ENCODE measurements at regions not wholly inside any gene's neighbourhood (a gene's known extent, or its start where the extent isn't known, plus 50 kb on each side); places are given as distances from the start of the nearest gene placed in this dataset.

- DNase-seq = no peak
Observed at GRCh38 chr3:76941376-76941775, 98.5 kb upstream of the ROBO2 start.

GRCh38 chr3:76942101-76942500 is 97.8 kb upstream of the ROBO2 start:
- Histone ChIP-seq H3K27me3 (ENCODE audit: low read length) (no peaks in the 10 kb centered on the region), H3K4me1 (ENCODE audit: low read length) (no peaks in the 10 kb centered on the region), H3K27ac (ENCODE audit: low read length) (no peak overlapping the region), H3K9ac (ENCODE audit: low read length) (no peak overlapping the region), H3K4me3 (ENCODE audit: low read length) (no peak overlapping the region), H2AFZ (ENCODE audit: low read length) (no peak overlapping the region), H3K36me3 (ENCODE audit: insufficient read depth, low read length) (no peaks in the 10 kb centered on the region), H3K4me2 (ENCODE audit: low read depth, low read length, poor library complexity, severe bottlenecking) (no peak overlapping the region), H3K9me2 (replicated peaks; ENCODE audit: insufficient read depth, low read length) (no peaks in the 10 kb centered on the region), H3K9me3 (ENCODE audit: low read length) (no peaks in the 10 kb centered on the region), H4K20me1 (ENCODE audit: insufficient read depth, low read depth, low read length) (no peaks in the 10 kb centered on the region), H3K79me2 (ENCODE audit: low read length) (no peaks in the 10 kb centered on the region)
- DNase-seq = no peak

More at GRCh38 chr3:76941376-76941775, 98.5 kb upstream of the ROBO2 start:
- Histone ChIP-seq H3K79me2 (ENCODE audit: low read length) (no peaks in the 10 kb centered on the region), H3K9me3 (ENCODE audit: low read length) (no peaks in the 10 kb centered on the region), H3K4me1 (ENCODE audit: low read length) (no peaks in the 10 kb centered on the region), H3K4me2 (ENCODE audit: low read depth, low read length, poor library complexity, severe bottlenecking) (no peak overlapping the region), H3K4me3 (ENCODE audit: low read length) (no peak overlapping the region), H3K27ac (ENCODE audit: low read length) (no peak overlapping the region), H4K20me1 (ENCODE audit: insufficient read depth, low read depth, low read length) (no peaks in the 10 kb centered on the region), H2AFZ (ENCODE audit: low read length) (no peak overlapping the region), H3K9ac (ENCODE audit: low read length) (no peak overlapping the region), H3K9me2 (replicated peaks; ENCODE audit: insufficient read depth, low read length) (no peaks in the 10 kb centered on the region), H3K27me3 (ENCODE audit: low read length) (no peaks in the 10 kb centered on the region), H3K36me3 (ENCODE audit: insufficient read depth, low read length) (no peaks in the 10 kb centered on the region)

GRCh38 chr3:76943058-76943457 is 96.8 kb upstream of the ROBO2 start:
- no peak overlapping the region for H3K27ac ChIP-seq (ENCODE audit: low read length)
- H3K27me3 ChIP-seq (ENCODE audit: low read length) = no peaks in the 10 kb centered on the region
- no peaks in the 10 kb centered on the region for H3K4me1 ChIP-seq (ENCODE audit: low read length)
- H3K9me3 ChIP-seq (ENCODE audit: low read length) = no peaks in the 10 kb centered on the region
- H2AFZ ChIP-seq (ENCODE audit: low read length) = no peak overlapping the region
- H3K79me2 ChIP-seq (ENCODE audit: low read length) = no peaks in the 10 kb centered on the region
- no peaks in the 10 kb centered on the region for H4K20me1 ChIP-seq (ENCODE audit: insufficient read depth, low read depth, low read length)
- H3K4me3 ChIP-seq (ENCODE audit: low read length) = no peak overlapping the region
- H3K36me3 ChIP-seq (ENCODE audit: insufficient read depth, low read length) = no peaks in the 10 kb centered on the region
- no peak overlapping the region for H3K9ac ChIP-seq (ENCODE audit: low read length)
- DNase-seq = no peak
- H3K9me2 ChIP-seq (replicated peaks; ENCODE audit: insufficient read depth, low read length) = no peaks in the 10 kb centered on the region
- no peak overlapping the region for H3K4me2 ChIP-seq (ENCODE audit: low read depth, low read length, poor library complexity, severe bottlenecking)

- no peaks in the 10 kb centered on the region for H3K9me2 ChIP-seq (replicated peaks; ENCODE audit: insufficient read depth, low read length)
- no peak overlapping the region for H3K9ac ChIP-seq (ENCODE audit: low read length)
- no peaks in the 10 kb centered on the region for H3K36me3 ChIP-seq (ENCODE audit: insufficient read depth, low read length)
- no peaks in the 10 kb centered on the region for H3K9me3 ChIP-seq (ENCODE audit: low read length)
- no peak for DNase-seq
- H3K27me3 ChIP-seq (ENCODE audit: low read length) = no peaks in the 10 kb centered on the region
- H4K20me1 ChIP-seq (ENCODE audit: insufficient read depth, low read depth, low read length) = no peaks in the 10 kb centered on the region
- no peak overlapping the region for H2AFZ ChIP-seq (ENCODE audit: low read length)
- no peak overlapping the region for H3K27ac ChIP-seq (ENCODE audit: low read length)
- no peaks in the 10 kb centered on the region for H3K4me1 ChIP-seq (ENCODE audit: low read length)
- H3K4me2 ChIP-seq (ENCODE audit: low read depth, low read length, poor library complexity, severe bottlenecking) = no peak overlapping the region
- H3K4me3 ChIP-seq (ENCODE audit: low read length) = no peak overlapping the region
- no peaks in the 10 kb centered on the region for H3K79me2 ChIP-seq (ENCODE audit: low read length)
Observed at GRCh38 chr3:76943671-76944070, 96.2 kb upstream of the ROBO2 start.

- H3K4me3 ChIP-seq (ENCODE audit: low read length) = no peak overlapping the region
- no peak overlapping the region for H3K4me2 ChIP-seq (ENCODE audit: low read depth, low read length, poor library complexity, severe bottlenecking)
- no peak for DNase-seq
- H3K4me1 ChIP-seq (ENCODE audit: low read length) = no peaks in the 10 kb centered on the region
- no peak overlapping the region for H3K27ac ChIP-seq (ENCODE audit: low read length)
- no peaks in the 10 kb centered on the region for H3K36me3 ChIP-seq (ENCODE audit: insufficient read depth, low read length)
- H3K9me2 ChIP-seq (replicated peaks; ENCODE audit: insufficient read depth, low read length) = no peaks in the 10 kb centered on the region
- no peak overlapping the region for H3K9ac ChIP-seq (ENCODE audit: low read length)
- H3K79me2 ChIP-seq (ENCODE audit: low read length) = no peaks in the 10 kb centered on the region
- H3K27me3 ChIP-seq (ENCODE audit: low read length) = no peaks in the 10 kb centered on the region
- H3K9me3 ChIP-seq (ENCODE audit: low read length) = no peaks in the 10 kb centered on the region
- H4K20me1 ChIP-seq (ENCODE audit: insufficient read depth, low read depth, low read length) = no peaks in the 10 kb centered on the region
- H2AFZ ChIP-seq (ENCODE audit: low read length) = no peak overlapping the region
Observed at GRCh38 chr3:76949033-76949432, 90.9 kb upstream of the ROBO2 start.

- Histone ChIP-seq H3K27me3 (ENCODE audit: low read length) (no peaks in the 10 kb centered on the region), H3K4me2 (ENCODE audit: low read depth, low read length, poor library complexity, severe bottlenecking) (no peak overlapping the region), H3K79me2 (ENCODE audit: low read length) (no peaks in the 10 kb centered on the region), H3K27ac (ENCODE audit: low read length) (no peak overlapping the region), H4K20me1 (ENCODE audit: insufficient read depth, low read depth, low read length) (no peaks in the 10 kb centered on the region), H2AFZ (ENCODE audit: low read length) (no peak overlapping the region), H3K36me3 (ENCODE audit: insufficient read depth, low read length) (no peaks in the 10 kb centered on the region), H3K9me3 (ENCODE audit: low read length) (no peaks in the 10 kb centered on the region), H3K9ac (ENCODE audit: low read length) (no peak overlapping the region), H3K9me2 (replicated peaks; ENCODE audit: insufficient read depth, low read length) (no peaks in the 10 kb centered on the region), H3K4me1 (ENCODE audit: low read length) (no peaks in the 10 kb centered on the region), H3K4me3 (ENCODE audit: low read length) (no peak overlapping the region)
- no peak for DNase-seq
Observed at GRCh38 chr3:76949462-76949861, 90.4 kb upstream of the ROBO2 start.

- Histone ChIP-seq H3K9me3 (ENCODE audit: low read length) (no peaks in the 10 kb centered on the region), H3K4me3 (ENCODE audit: low read length) (no peak overlapping the region), H3K36me3 (ENCODE audit: insufficient read depth, low read length) (no peaks in the 10 kb centered on the region), H3K27me3 (ENCODE audit: low read length) (no peaks in the 10 kb centered on the region), H3K9me2 (replicated peaks; ENCODE audit: insufficient read depth, low read length) (no peaks in the 10 kb centered on the region), H2AFZ (ENCODE audit: low read length) (no peak overlapping the region), H3K79me2 (ENCODE audit: low read length) (no peaks in the 10 kb centered on the region), H4K20me1 (ENCODE audit: insufficient read depth, low read depth, low read length) (no peaks in the 10 kb centered on the region), H3K27ac (ENCODE audit: low read length) (no peak overlapping the region), H3K9ac (ENCODE audit: low read length) (no peak overlapping the region), H3K4me1 (ENCODE audit: low read length) (no peaks in the 10 kb centered on the region), H3K4me2 (ENCODE audit: low read depth, low read length, poor library complexity, severe bottlenecking) (no peak overlapping the region)
- no peak for DNase-seq
Observed at GRCh38 chr3:76950590-76950989, 89.3 kb upstream of the ROBO2 start.

- no peak for DNase-seq
- H3K4me2 ChIP-seq (ENCODE audit: low read depth, low read length, poor library complexity, severe bottlenecking) = no peak overlapping the region
- no peak overlapping the region for H3K9ac ChIP-seq (ENCODE audit: low read length)
- H3K4me3 ChIP-seq (ENCODE audit: low read length) = no peak overlapping the region
- no peaks in the 10 kb centered on the region for H3K9me2 ChIP-seq (replicated peaks; ENCODE audit: insufficient read depth, low read length)
- H4K20me1 ChIP-seq (ENCODE audit: insufficient read depth, low read depth, low read length) = no peaks in the 10 kb centered on the region
- no peaks in the 10 kb centered on the region for H3K27me3 ChIP-seq (ENCODE audit: low read length)
- no peaks in the 10 kb centered on the region for H3K4me1 ChIP-seq (ENCODE audit: low read length)
- H3K79me2 ChIP-seq (ENCODE audit: low read length) = no peaks in the 10 kb centered on the region
- H2AFZ ChIP-seq (ENCODE audit: low read length) = no peak overlapping the region
- H3K27ac ChIP-seq (ENCODE audit: low read length) = no peak overlapping the region
- H3K9me3 ChIP-seq (ENCODE audit: low read length) = no peaks in the 10 kb centered on the region
- no peaks in the 10 kb centered on the region for H3K36me3 ChIP-seq (ENCODE audit: insufficient read depth, low read length)
Observed at GRCh38 chr3:76954412-76954811, 85.5 kb upstream of the ROBO2 start.

GRCh38 chr3:76958274-76958673 is 81.6 kb upstream of the ROBO2 start:
- no peak overlapping the region for H3K27ac ChIP-seq (ENCODE audit: low read length)
- H2AFZ ChIP-seq (ENCODE audit: low read length) = no peak overlapping the region
- H3K79me2 ChIP-seq (ENCODE audit: low read length) = no peaks in the 10 kb centered on the region
- H3K27me3 ChIP-seq (ENCODE audit: low read length) = no peaks in the 10 kb centered on the region
- H3K4me1 ChIP-seq (ENCODE audit: low read length) = no peaks in the 10 kb centered on the region
- H3K4me2 ChIP-seq (ENCODE audit: low read depth, low read length, poor library complexity, severe bottlenecking) = no peak overlapping the region
- no peaks in the 10 kb centered on the region for H3K9me3 ChIP-seq (ENCODE audit: low read length)
- H3K36me3 ChIP-seq (ENCODE audit: insufficient read depth, low read length) = no peaks in the 10 kb centered on the region
- H3K9me2 ChIP-seq (replicated peaks; ENCODE audit: insufficient read depth, low read length) = no peaks in the 10 kb centered on the region
- H4K20me1 ChIP-seq (ENCODE audit: insufficient read depth, low read depth, low read length) = no peaks in the 10 kb centered on the region
- no peak for DNase-seq
- H3K9ac ChIP-seq (ENCODE audit: low read length) = no peak overlapping the region
- no peak overlapping the region for H3K4me3 ChIP-seq (ENCODE audit: low read length)
